HG02798 (cell line): ENCODE measurements at regions not wholly inside any gene's neighbourhood (a gene's known extent, or its start where the extent isn't known, plus 50 kb on each side); places are given as distances from the start of the nearest gene placed in this dataset.

ENCODE experiments used
- ATAC-seq: cut with Tn5 transposase; IDR thresholded peaks from one replicate; pipeline ENCODE4 v1.9.1; 2021; ENCODE audit warnings: mild to moderate bottlenecking; ENCODE audit not compliant: unreplicated experiment, poor library complexity

DNA sequence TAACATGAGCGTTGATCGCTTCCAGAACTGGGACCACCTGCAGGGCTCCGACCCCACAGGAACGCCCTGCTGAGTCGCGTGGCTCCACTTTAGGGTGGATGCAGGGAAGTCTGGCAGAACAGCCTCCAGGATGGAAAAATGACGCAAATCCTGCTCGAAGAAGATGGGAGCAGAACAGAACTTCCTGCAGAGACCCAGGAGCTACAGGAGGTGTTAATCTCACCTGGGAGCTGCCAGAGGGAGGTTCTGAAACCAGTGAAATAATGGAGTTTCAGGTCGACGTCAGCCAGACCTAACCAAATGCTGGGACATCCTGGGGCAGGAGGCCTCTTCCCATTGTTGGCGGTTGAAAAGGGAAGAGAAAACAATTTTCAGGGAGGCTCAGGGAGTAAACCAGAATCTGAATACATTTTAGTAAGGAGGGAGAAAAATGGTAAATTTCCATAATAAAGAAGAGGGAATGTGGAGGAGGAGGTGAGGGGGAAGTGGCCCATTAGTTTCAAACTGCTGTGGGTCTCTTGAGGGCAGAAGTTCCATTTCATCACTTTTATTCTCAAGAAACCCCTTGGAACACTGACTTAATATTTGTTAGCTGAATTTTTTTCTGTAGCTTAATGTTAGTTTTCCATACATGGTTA is 558.4 kb upstream of the CDH4 start:
- no peak for ATAC-seq

GRCh38 chr20:60694763-60695162 is 557.3 kb upstream of the CDH4 start:
- ATAC-seq = no peak

DNA sequence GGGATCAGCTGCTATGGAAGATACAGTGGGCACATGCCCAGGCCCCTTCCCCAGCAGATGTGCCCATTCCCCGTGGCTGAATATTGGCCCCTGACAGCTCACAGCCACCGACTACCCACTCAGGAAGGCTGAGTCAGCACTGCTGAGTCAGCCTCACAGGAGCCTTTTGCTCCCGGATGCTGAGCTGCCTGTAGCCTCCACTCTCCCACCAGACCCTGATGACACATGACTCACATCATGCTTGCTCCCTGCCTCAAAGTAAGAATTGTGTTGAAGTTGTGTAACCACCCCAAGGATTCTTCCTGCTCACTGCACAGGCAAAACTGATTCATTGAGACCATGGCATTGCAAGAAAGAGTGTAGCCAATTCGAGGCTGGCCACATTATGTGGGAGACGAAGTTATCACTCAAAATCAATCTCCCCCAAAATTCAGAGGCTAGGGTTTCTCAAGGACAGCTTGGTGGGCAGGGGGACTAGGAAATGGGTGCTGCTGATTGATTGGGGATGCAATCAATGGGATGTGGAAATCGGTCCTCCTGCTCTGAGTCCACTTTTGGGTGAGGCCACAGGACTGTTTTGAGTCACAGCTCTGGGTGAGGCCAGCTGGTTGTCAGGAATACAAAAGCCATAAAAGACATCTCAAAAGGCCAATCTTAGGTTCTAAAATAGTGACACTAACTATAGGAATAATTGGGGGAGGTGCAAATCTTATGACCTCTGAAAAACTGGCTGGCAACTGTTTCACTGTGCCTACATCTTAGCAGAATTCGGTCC is 556.6 kb upstream of the CDH4 start:
- ATAC-seq = no peak

DNA sequence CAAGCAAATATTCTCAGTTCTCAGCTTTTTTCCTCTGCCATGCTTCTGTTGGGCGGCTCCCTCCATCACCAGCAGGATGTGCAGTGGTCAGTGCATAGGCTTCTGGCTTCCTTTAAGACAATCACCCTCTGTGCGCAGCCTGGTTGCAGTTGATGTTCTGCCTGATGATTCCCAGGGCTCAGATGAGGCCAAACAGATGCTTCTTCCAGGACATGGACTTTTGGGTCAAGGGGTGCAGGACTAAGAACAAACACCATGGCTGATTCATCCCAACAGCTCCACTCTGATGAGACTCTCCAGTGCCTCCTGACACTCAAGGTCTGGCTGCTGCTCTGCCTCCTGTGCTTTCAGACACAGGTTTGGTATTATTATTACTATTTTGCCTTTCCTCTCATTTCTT is 554.8 kb upstream of the CDH4 start:
- no peak for ATAC-seq

DNA sequence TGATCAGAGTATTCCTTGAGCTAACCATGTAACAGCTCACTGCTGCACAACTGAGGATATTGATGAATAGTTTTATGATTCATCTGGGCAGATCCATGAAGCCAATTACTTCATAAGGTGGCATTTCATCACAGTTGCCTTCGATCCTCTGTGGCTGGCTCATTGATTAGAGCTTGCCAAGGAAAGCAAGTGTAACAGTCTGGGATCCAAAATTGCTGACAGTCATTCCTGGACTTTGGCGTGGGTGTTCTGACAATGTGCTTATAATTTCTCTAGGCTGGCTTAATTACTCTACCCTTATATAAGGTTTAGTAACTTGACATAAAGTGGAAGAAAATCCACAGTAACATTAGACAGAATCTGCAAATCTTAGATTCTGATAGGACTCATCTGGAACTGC is 551.3 kb upstream of the CDH4 start:
- ATAC-seq = no peak

GRCh38 chr20:60704147-60704546 is 547.9 kb upstream of the CDH4 start:
- ATAC-seq = no peak

DNA sequence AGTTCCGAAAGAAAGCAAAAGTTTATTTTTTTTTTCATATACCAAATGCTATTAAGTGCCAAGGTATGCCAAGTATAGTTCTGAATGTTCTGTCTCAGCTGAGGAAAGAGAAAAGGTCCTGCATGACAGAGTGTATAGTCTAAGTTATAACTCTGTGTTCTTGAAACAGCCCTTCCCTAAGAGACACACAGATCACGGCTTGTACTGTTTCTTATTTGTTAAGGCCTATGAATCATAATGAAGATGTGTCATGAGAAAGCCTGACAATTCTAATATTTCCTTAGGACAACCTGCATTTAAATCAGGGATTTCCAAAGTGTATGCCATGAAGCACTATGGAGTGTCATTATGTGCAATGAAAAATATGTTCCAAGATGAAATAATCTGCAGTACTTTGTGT is 538.7 kb upstream of the CDH4 start:
- no peak for ATAC-seq

- ATAC-seq = no peak
Observed at GRCh38 chr20:60715172-60715571, 536.9 kb upstream of the CDH4 start.

GRCh38 chr20:60718743-60719480 is 533.1 kb upstream of the CDH4 start:
- ATAC-seq = no peak

DNA sequence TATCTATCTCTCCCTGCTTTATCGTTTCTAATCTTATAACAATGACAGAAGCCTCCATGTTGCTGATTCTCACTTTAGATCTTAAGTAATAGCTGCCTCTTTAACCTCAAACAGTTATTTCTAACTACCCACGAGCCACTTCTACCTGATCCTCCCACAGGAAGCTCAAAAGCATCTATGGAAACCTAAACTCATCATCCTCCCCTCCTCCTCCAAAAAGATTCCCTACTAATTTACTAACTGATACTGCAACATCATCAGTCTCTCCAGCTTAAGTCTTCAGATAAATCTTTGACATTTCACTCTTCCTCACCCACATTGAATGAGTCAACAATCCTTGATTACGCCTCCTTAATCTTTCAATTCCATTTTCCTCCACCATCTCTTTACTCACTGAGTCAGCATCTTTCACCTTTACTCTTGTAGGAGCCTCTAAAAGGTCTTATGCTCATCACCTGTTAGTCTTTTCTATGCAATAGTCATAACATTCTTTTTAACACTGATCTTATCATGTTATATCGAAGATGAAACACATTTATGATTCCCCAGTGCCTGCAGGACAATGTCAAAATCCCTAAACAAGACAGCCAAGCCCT is 526.7 kb upstream of the CDH4 start:
- no peak for ATAC-seq

GRCh38 chr20:60727425-60727824 is 524.6 kb upstream of the CDH4 start:
- ATAC-seq = no peak

DNA sequence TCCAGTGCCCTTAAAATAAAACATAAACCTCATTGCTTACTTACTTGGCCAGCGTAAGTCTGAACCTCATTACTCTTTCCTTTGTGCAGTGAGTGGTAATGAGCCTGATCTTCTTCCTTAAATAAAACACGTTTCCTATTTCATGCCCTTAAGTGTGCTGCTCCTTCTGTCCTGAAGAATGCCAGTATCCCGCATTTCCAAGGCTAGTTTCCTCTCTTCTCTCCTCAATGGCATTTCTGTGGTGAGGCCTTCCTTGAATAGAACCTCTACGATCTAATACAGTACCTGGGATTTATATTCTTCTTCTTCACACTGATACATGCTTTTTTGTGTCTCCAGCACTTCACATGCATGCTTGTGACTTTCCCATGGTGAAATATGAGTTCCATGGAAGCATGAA is 523.4 kb upstream of the CDH4 start:
- no peak for ATAC-seq

- no peak for ATAC-seq
Observed at GRCh38 chr20:60729135-60729900, 522.7 kb upstream of the CDH4 start.

- ATAC-seq = no peak
Observed at GRCh38 chr20:60732322-60732721, 519.7 kb upstream of the CDH4 start.

DNA sequence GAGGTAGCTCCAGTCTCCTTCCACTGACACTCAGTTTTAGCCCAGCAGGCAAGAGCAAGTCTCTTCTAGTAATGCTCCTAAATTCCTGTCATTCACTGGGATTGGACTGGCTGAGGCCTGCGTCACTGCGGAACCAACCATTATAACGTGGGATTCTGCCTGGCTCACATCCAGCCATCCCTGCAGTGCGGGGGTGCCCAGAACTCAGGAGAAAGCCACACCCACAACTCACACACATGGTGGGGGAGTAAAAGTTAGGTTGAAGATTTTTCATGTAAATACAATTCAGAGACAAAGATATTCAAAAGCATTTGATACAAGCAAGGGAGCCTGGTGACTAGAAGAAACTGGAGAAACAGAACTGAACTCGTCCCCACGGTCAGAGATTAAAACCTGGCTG is 504.0 kb upstream of the CDH4 start:
- no peak for ATAC-seq

GRCh38 chr20:60749804-60750602 is 502.1 kb upstream of the CDH4 start:
- no peak for ATAC-seq

- ATAC-seq = no peak
Observed at GRCh38 chr20:60750909-60751308, 501.2 kb upstream of the CDH4 start.

DNA sequence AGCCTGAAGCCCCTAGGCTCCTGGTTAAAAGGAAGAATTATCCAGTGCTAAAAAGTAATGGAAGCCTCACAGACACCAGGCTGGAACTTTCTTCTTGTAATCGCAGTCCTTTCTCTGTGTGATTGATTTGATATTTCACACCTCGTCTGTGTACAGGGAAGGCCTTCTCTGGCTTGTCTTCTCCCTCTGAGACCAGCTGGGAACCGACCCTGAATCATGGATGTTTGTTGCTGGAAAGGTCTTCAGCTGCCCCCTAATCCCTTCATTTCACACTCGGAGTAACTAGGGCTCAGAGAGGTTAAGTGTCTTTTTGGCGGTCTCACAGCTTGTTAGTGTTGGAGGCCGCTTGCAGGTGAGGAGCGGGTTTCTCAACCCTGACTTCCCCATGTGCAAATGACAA is 500.2 kb upstream of the CDH4 start:
- no peak for ATAC-seq

DNA sequence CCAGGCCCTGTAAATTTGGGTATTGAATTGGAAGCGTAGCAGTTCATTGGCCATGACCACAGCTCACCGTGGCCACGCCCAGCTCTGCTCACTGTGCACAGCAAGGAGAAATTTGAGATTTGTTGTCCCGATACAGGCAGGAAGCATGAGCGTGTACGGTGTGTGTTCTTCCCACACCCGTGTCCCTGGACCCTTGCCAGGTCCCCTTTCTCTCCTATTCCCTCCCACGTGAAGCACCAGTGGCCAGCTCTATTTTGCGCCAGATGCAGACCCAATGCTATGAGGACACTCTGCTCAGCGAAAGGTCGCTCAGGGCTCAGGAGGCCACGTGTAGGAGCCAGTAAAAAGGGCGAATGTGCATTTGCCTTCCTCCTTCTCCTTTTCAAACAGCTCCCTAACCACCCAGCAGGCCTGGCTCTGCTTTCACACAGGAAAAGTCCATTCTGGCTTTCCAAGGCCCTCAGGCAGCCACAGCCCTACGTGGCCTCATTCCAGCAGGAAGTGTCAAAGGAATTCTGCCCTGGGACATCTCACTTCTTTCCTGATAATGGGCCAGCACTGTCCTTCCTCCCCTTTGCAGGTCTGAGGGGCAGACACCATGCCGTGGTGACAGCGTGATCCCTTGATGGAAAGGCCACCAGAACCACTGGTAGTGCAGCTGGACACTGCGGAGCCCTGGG is 499.2 kb upstream of the CDH4 start:
- no peak for ATAC-seq
